ENCODE measurements at regions not wholly inside any gene's neighbourhood (a gene's known extent, or its start where the extent isn't known, plus 50 kb on each side); places are given as distances from the start of the nearest gene placed in this dataset.

GRCh38 chr6:56850626-56851025, 104.3 kb upstream of the BEND6 start:
- H3K9ac ChIP-seq (ENCODE audit: low read depth, low read length) = no peak overlapping the region; the same call in 1 of the 2 replicates
- H3K36me3 ChIP-seq (ENCODE audit: control insufficient read depth, insufficient read depth, low read length) = no peaks in the 10 kb centered on the region
- no peaks in the 10 kb centered on the region for H3K9me3 ChIP-seq (ENCODE audit: control insufficient read depth, insufficient read depth, low read length)
- peaks cover 9% of the 10 kb centered on the region for H3K27me3 ChIP-seq (ENCODE audit: control insufficient read depth, insufficient read depth, low read length)
- H3K27ac ChIP-seq (ENCODE audit: low read depth, low read length) = peak overlapping the region; percentile 71
- peak overlapping the region; percentile 75 for H3K4me3 ChIP-seq (ENCODE audit: low read depth, low read length)
- peaks cover 52% of the 10 kb centered on the region for H3K4me1 ChIP-seq (ENCODE audit: control insufficient read depth, insufficient read depth, low read length)

GRCh38 chr6:56849896-56850295, 105.0 kb upstream of the BEND6 start:
- Histone ChIP-seq H3K27me3 (ENCODE audit: control insufficient read depth, insufficient read depth, low read length) (peaks cover 7% of the 10 kb centered on the region), H3K9ac (ENCODE audit: low read depth, low read length) (no peak overlapping the region), H3K9me3 (ENCODE audit: control insufficient read depth, insufficient read depth, low read length) (no peaks in the 10 kb centered on the region), H3K27ac (ENCODE audit: low read depth, low read length) (peak overlapping the region; percentile 71), H3K4me3 (ENCODE audit: low read depth, low read length) (peak overlapping the region; percentile 75), H3K4me1 (ENCODE audit: control insufficient read depth, insufficient read depth, low read length) (peaks cover 59% of the 10 kb centered on the region), H3K36me3 (ENCODE audit: control insufficient read depth, insufficient read depth, low read length) (no peaks in the 10 kb centered on the region)

GRCh38 chr6:56848105-56848504, 106.8 kb upstream of the BEND6 start:
- no peaks in the 10 kb centered on the region for H3K36me3 ChIP-seq (ENCODE audit: control insufficient read depth, insufficient read depth, low read length)
- H3K4me3 ChIP-seq (ENCODE audit: low read depth, low read length) = no peak overlapping the region
- no peaks in the 10 kb centered on the region for H3K27me3 ChIP-seq (ENCODE audit: control insufficient read depth, insufficient read depth, low read length)
- H3K4me1 ChIP-seq (ENCODE audit: control insufficient read depth, insufficient read depth, low read length) = peaks cover 49% of the 10 kb centered on the region
- no peak overlapping the region for H3K27ac ChIP-seq (ENCODE audit: low read depth, low read length)
- H3K9ac ChIP-seq (ENCODE audit: low read depth, low read length) = no peak overlapping the region
- no peaks in the 10 kb centered on the region for H3K9me3 ChIP-seq (ENCODE audit: control insufficient read depth, insufficient read depth, low read length)

GRCh38 chr6:56845032-56845431, 109.9 kb upstream of the BEND6 start:
- Histone ChIP-seq H3K4me1 (ENCODE audit: control insufficient read depth, insufficient read depth, low read length) (peaks cover 48% of the 10 kb centered on the region), H3K9ac (ENCODE audit: low read depth, low read length) (no peak overlapping the region), H3K27ac (ENCODE audit: low read depth, low read length) (no peak overlapping the region), H3K4me3 (ENCODE audit: low read depth, low read length) (no peak overlapping the region), H3K9me3 (ENCODE audit: control insufficient read depth, insufficient read depth, low read length) (no peaks in the 10 kb centered on the region), H3K36me3 (ENCODE audit: control insufficient read depth, insufficient read depth, low read length) (no peaks in the 10 kb centered on the region), H3K27me3 (ENCODE audit: control insufficient read depth, insufficient read depth, low read length) (no peaks in the 10 kb centered on the region)

- H3K9ac ChIP-seq (ENCODE audit: low read depth, low read length) = peak overlapping the region; percentile 66; the same call in 1 of the 2 replicates
- no peaks in the 10 kb centered on the region for H3K27me3 ChIP-seq (ENCODE audit: control insufficient read depth, insufficient read depth, low read length)
- peak overlapping the region; percentile 81 for H3K27ac ChIP-seq (ENCODE audit: low read depth, low read length)
- H3K36me3 ChIP-seq (ENCODE audit: control insufficient read depth, insufficient read depth, low read length) = no peaks in the 10 kb centered on the region
- H3K4me3 ChIP-seq (ENCODE audit: low read depth, low read length) = peak overlapping the region; percentile 79
- H3K9me3 ChIP-seq (ENCODE audit: control insufficient read depth, insufficient read depth, low read length) = no peaks in the 10 kb centered on the region
- H3K4me1 ChIP-seq (ENCODE audit: control insufficient read depth, insufficient read depth, low read length) = peaks cover 53% of the 10 kb centered on the region
Measured at GRCh38 chr6:56843476-56844349, 111.2 kb upstream of the BEND6 start.

- Histone ChIP-seq H3K27ac (ENCODE audit: low read depth, low read length) (peak overlapping the region; percentile 81), H3K9me3 (ENCODE audit: control insufficient read depth, insufficient read depth, low read length) (no peaks in the 10 kb centered on the region), H3K4me3 (ENCODE audit: low read depth, low read length) (peak overlapping the region; percentile 77), H3K9ac (ENCODE audit: low read depth, low read length) (peak overlapping the region; percentile 66), H3K27me3 (ENCODE audit: control insufficient read depth, insufficient read depth, low read length) (no peaks in the 10 kb centered on the region), H3K36me3 (ENCODE audit: control insufficient read depth, insufficient read depth, low read length) (no peaks in the 10 kb centered on the region), H3K4me1 (ENCODE audit: control insufficient read depth, insufficient read depth, low read length) (peaks cover 61% of the 10 kb centered on the region)
Measured at GRCh38 chr6:56842686-56843475, 112.0 kb upstream of the BEND6 start.

- Histone ChIP-seq H3K36me3 (ENCODE audit: control insufficient read depth, insufficient read depth, low read length) (no peaks in the 10 kb centered on the region), H3K9ac (ENCODE audit: low read depth, low read length) (peak overlapping the region; percentile 43; the same call in 1 of the 2 replicates), H3K9me3 (ENCODE audit: control insufficient read depth, insufficient read depth, low read length) (no peaks in the 10 kb centered on the region), H3K27me3 (ENCODE audit: control insufficient read depth, insufficient read depth, low read length) (no peaks in the 10 kb centered on the region), H3K4me3 (ENCODE audit: low read depth, low read length) (peak overlapping the region; percentile 77), H3K4me1 (ENCODE audit: control insufficient read depth, insufficient read depth, low read length) (peaks cover 68% of the 10 kb centered on the region), H3K27ac (ENCODE audit: low read depth, low read length) (no peak overlapping the region)
Measured at GRCh38 chr6:56841751-56842150, 113.2 kb upstream of the BEND6 start.

GRCh38 chr6:56841381-56841749, 113.5 kb upstream of the BEND6 start:
- Histone ChIP-seq H3K4me1 (ENCODE audit: control insufficient read depth, insufficient read depth, low read length) (peaks cover 68% of the 10 kb centered on the region), H3K27ac (ENCODE audit: low read depth, low read length) (no peak overlapping the region), H3K27me3 (ENCODE audit: control insufficient read depth, insufficient read depth, low read length) (no peaks in the 10 kb centered on the region), H3K4me3 (ENCODE audit: low read depth, low read length) (peak overlapping the region; percentile 77), H3K36me3 (ENCODE audit: control insufficient read depth, insufficient read depth, low read length) (no peaks in the 10 kb centered on the region), H3K9me3 (ENCODE audit: control insufficient read depth, insufficient read depth, low read length) (no peaks in the 10 kb centered on the region), H3K9ac (ENCODE audit: low read depth, low read length) (no peak overlapping the region)

GRCh38 chr6:56840467-56841380, 114.2 kb upstream of the BEND6 start:
- no peaks in the 10 kb centered on the region for H3K36me3 ChIP-seq (ENCODE audit: control insufficient read depth, insufficient read depth, low read length)
- H3K9me3 ChIP-seq (ENCODE audit: control insufficient read depth, insufficient read depth, low read length) = no peaks in the 10 kb centered on the region
- H3K4me3 ChIP-seq (ENCODE audit: low read depth, low read length) = peak overlapping the region; percentile 77
- H3K27ac ChIP-seq (ENCODE audit: low read depth, low read length) = peak overlapping the region; percentile 23
- H3K27me3 ChIP-seq (ENCODE audit: control insufficient read depth, insufficient read depth, low read length) = no peaks in the 10 kb centered on the region
- H3K4me1 ChIP-seq (ENCODE audit: control insufficient read depth, insufficient read depth, low read length) = peaks cover 62% of the 10 kb centered on the region
- H3K9ac ChIP-seq (ENCODE audit: low read depth, low read length) = no peak overlapping the region

- H3K9ac ChIP-seq (ENCODE audit: low read depth, low read length) = no peak overlapping the region
- H3K27me3 ChIP-seq (ENCODE audit: control insufficient read depth, insufficient read depth, low read length) = no peaks in the 10 kb centered on the region
- no peaks in the 10 kb centered on the region for H3K9me3 ChIP-seq (ENCODE audit: control insufficient read depth, insufficient read depth, low read length)
- H3K36me3 ChIP-seq (ENCODE audit: control insufficient read depth, insufficient read depth, low read length) = no peaks in the 10 kb centered on the region
- H3K4me1 ChIP-seq (ENCODE audit: control insufficient read depth, insufficient read depth, low read length) = peaks cover 53% of the 10 kb centered on the region
- peak overlapping the region; percentile 77; the same call in 1 of the 2 replicates for H3K4me3 ChIP-seq (ENCODE audit: low read depth, low read length)
- no peak overlapping the region for H3K27ac ChIP-seq (ENCODE audit: low read depth, low read length)
Measured at GRCh38 chr6:56839533-56840183, 115.2 kb upstream of the BEND6 start.

Data from HUES48 (cell line).